Activated CD4-positive, alpha-beta T cell treated with anti-CD3 and anti-CD28 coated beads, Interleukin-2, amount 50 U/mL, for 48 hours (primary cell): ENCODE measurements at regions not wholly inside any gene's neighbourhood (a gene's known extent, or its start where the extent isn't known, plus 50 kb on each side); places are given as distances from the start of the nearest gene placed in this dataset.
"Not testable (repeated sequence)": the region's sequence is repeated elsewhere in the genome, so short reads cannot be mapped to it uniquely, and the experiment has no call there.

Source experiments
- DNase-seq, 2 experiments: peaks; one replicate each; pipeline ENCODE4 v3.0.0-alpha.2; 2020

DNA sequence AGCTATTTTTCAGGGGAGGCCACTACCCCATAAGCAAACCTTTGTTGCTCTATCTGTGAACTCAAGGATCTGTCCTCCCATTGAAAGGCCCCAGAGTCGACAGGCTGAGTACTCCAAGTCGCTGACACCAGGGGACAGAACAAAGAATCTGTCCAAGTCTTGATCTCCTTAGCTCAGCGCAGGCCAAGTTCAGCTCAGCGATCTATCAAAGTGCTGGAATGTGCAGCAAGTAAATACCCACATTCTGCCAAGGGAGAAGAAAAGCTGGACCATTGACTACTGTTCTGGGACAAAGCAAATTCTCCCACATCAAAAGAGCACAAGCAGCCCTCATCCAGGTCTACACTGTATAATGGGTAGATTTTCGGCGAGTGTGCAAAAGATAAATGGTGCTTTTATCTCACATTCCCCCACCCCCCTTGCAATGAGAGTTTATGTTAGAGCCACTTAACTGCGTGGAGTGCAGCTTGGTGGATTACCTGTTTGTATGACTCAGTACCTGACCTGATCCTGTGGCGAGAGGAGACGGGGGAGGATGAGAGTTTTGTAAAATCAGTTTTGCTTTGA, 391.7 kb upstream of the SGCG start:
- no peak for DNase-seq

DNA sequence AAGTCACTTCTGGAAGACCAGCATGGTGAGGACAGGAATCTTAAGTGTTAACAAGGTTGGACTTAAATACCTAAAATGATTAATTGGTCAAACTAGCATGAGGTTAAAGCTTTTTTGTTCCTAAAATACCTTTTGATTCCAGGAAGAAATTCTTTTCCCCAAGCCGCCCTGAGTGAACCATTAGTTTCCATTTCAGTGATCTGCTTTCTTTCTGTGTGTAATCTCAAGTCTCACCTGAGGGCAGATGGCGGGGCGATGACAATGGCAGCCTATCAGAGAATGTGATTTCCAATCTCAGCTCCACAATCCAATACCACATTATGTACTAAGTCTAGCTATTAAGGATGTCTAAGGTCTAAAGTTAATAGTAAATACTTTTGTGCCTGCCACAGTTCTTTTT, 390.9 kb upstream of the SGCG start:
- DNase-seq: no peak

DNA sequence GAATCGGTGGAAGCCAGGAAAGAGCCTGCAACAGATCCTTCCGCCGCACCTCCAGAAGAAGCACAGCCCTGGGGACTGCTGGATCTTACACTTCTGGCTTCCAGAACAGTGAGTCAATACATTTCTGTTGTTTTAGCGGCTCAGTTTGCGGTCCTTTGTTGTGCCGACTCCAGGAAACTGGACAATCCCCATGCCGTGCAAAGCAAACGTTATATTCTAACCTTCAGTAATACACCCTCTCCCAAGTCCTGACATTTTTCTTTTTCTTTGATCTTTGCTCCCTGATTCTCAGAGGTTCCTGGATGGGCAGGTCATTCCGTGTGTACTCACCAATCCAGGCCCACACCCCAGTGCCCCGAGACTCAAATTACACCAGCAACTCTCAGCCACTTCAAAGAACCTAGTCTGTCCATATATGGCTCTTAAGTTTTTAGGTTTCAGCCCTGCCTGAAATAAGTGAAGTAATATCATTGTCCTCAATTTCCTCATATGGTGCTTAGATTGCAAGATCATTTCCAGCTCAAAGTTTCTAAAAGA, 387.1 kb upstream of the SGCG start:
- DNase-seq: no peak

DNA sequence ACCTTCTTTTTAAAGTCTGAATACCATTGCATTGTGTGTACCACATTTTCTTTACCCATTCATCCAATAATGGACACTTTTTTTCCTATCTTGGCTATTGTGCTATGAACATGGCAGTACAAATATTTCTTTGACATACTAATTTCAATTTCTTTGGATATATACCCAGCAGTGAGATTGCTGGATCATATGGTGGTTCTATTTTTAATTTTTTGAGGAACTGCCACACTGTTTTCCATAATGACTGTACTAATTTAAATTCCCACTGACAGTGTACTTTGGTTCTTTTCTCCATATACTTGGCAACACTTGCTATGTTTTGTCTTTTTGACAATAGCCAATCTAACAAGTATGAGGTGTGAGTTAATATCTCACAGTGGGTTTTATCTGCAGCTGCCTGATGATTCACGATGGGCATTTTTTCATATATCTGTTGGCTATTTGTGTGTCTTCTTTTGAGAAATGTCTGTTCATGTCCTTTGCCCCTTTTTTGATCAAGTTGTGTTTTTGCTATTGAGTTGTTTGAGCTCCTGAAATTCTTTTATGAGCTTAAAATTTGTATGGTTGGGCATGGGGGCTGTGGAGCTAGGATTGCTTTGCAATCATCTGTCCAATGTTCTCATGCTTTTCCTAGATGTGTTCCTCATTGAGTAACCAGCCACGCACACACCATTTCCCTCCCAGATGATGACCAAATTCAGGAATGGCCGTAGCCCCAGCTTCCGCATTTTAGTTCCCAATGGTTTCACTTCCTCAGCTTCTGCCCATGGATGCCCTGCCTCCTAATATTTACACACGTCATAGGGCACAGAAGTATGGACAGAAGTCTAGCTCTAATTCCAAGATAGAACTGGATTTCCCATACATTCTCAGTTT, 380.0 kb upstream of the SGCG start:
- DNase-seq: no peak

DNA sequence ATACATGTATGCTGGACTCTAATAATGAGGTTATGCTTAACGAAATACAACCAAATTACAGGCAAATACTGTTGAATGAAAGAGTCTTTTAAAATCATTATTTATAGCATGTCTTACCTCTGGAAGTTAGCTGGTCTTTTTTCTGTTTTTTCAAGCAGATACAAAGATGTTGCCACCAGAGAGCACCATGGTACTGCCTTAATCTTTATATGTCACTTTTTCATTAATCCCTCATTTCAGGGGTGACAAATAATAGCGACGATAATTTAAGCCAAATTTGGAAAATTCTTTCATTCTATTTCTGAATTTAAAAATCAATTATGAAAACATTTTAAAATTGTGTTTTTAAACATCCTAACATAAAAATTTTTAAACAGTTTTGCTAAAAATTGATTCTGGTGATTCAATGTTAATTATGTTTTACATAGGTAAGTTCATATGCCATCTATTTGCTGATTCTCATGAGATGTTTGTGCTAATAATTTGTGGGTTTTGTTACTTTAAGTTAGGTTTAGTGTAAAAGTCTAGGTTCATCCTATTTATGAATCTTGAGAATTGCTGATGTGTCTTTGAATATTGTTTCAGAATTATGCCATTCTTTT, 379.3 kb upstream of the SGCG start:
- DNase-seq: no peak

DNA sequence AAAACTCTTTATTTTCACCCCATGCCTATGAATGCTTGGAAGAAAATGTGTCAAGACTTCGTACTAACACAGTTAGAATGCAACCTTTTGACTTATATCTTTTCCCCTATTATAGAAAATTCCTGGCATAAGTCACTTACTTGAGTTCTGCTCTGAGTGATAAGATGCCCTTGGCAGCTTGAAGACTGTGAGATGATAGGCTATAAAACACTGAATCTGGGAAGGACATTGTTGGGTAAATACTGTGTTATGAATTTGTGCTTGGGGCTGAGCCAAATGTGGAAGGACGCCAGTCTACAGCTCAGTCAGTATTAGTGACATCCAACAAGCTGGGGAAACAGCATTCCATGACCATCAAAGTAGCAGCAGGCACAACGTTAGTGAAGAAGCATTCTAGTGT, 368.0 kb upstream of the SGCG start:
- DNase-seq: no peak

DNA sequence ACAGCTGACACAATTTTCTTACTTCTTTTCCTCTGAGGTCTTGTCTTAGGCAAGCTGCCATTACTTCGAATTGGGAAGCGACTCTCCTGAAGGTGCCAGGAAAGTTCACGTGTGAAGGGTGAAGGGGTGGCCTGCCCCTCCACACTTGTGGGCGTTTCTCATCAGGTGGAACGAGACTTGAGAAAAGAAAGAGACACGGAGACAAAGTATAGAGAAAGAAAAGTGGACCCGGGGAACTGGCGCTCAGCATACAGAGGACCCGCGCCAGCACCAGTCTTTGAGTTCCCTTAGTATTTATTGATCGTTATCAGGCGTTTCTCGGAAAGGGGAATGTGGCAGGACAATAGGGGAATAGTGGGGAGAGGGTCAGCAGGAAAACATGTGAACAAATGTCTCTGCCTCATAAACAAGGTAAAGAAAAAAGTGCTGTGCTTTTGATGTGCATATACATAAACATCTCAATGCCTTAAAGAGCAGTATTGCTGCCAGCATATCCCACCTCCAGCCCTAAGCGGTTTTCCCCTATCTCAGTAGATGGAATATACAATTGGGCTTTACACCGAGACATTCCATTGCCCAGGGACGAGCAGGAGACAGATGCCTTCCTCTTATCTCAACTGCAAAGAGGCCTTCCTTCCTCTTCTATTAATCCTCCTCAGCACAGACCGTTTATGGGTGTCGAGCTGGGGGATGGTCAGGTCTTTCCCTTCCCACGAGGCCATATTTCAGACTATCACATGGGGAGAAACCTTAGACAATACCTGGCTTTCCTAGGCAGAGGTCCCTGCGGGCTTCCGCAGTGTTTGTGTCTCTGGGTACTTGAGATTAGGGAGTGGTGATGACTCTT, 367.0 kb upstream of the SGCG start:
- DNase-seq: not testable (repeated sequence)

DNA sequence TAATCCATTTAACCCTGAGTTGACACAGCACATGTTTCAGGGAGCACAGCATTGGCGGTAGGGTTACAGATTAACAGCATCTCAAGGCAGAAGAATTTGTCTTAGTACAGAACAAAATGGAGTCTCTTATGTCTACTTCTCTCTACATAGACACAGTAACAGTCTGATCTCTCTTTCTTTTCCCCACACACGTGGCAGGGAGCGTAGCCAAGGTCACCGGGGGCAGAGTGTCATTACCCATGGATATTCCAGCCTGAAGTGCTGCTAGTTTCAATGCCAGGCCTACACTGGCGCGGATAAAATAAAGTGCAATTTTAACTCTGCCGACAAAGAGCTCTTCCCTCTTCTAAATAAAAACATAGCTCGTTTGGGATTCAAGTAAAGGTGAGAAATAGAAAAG, 366.3 kb upstream of the SGCG start:
- not testable (repeated sequence) for DNase-seq

DNA sequence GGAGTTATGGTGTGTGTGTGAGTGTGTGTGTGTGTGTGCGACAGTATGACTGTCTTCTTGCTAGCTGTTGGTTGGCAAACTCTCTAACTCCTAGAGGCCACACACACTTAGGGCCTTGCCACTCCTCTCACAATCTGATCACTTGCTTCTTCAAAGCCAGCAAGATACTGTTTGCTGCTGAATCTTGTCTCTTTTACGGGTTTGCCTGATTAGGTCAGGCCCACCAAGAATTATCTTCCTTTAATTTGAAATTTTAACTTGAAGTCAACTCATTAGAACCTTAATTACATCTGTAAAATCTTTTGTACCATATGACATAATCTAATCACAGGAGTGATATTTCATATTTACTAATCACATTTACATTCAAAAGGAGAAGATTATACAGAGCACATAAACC, 359.2 kb upstream of the SGCG start:
- DNase-seq: no peak

DNA sequence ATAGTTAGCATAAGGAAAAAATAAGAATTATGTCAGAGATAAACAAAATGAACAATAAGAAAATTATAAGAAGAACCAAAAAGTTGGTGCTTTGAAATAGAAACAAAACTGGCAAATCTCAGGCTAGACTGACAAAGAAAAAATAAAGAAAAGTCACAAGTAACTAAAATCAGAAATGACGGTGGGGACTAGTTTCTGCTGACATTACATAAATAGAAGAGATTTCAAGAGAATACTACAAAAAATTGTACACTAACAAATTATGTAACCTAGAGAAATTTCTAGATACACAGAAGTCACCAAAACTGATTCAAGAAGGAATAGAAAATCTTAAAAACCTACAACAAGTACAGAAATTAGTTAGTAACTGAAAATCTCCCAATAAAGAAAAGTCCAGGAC, 355.6 kb upstream of the SGCG start:
- no peak for DNase-seq

DNA sequence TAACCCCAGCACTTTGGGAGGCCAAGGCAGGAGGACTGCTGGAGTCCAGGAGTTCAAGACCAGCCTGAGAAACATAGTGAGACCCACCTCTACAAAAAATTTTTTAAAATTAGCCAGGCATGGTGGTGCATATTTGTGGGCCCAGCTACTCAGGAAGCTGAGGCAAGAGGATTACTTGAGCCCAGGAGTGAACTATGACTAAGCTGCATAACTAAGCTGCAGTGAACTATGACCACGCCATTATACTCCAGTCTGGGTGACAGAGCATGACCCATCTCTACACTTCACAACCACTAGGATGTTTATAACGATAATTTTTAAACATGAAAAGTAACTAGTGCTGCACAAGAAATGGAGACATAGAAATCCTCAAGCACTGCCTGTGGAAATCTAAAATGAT, 352.7 kb upstream of the SGCG start:
- DNase-seq: no peak

DNA sequence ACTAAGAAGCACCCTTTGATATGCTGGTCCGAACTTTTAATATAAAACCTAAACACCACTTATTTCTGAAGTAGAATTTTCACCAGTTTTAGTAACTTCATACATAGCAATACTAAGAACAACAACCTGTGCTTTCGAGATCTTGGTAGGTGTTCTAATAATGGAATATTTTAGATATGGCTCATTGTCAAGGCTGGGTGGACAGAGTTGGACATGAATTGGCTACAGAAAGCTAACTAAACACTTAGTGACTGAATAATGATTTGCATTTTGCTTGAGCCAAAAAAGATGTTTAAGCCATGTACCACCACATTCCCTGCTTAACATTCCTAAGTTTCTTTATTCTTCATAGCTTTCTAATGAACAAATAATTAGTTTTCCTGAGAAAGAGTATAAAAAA, 344.3 kb upstream of the SGCG start:
- DNase-seq: no peak

DNA sequence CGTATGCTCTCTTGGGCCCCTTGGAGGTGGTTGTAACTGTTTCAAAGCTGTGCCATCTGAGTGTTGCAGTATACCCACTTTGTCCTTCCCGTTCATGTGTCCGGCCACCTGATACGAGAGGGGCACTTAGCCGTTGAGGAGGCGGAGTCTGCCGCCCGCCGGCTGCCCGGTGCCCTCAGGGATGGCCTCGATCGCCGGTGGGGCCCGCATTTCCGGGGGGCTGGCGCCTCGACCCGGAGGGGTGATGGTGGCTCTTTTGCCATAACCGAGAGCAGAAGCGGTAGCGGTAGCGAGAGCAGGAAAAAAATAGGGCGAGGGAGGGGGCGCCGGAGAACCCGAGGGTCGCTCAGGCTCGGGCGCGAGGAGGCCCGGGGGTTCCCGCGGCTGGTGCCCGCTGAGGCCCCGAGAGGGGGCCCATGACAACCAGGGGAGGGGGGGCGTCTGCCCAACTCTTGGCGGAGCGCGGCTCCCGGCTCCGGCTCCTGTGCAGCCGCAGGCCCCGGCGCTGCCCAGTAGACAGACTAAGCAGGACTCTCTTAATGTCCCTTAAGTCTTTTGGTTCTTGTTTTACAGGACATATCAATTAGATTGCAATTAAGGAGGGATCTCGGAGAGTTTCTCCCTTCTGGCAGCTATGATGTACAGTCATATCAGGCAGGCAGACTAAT, 342.7 kb upstream of the SGCG start:
- no peak for DNase-seq

DNA sequence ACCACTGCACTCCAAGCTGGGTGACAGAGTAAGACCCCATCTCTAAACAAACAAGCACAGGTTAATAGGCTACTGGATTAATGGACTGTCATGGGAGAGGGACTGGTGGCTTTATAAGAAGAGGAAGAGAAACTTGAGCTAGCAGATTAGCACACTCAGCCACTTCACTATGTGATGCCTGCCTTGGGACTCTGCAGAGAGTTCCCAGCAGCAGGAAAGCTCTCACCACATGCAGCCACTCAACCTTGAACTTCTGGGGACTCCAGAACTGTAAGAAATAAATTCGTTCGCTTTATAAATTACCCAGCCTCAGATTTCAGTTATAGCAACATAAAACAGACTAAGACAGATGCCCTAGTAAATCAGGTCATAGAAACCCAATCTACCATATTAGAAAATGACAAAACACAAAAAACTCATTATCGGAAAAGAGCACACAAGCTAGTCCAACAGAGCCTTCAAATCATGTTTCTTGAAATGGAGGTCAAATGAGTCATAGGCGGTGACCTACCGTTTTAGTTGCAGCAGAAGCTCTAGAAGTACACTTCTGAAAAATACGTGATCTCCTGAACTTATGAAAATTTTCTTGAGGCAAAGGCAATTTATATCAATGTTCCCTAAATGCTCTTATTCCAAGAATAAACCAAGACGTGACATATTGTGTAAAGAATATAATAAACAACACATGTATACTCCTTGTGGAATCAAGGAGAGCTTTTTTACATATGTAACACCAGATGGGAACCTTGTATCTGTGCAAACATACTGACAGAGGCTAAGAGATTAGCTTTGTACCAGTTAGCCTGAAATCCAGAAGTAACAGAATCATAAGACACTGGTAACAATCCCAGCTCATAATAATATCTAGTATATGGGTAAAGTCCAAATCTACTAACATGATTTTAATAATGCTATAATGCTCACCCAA, 340.9 kb upstream of the SGCG start:
- DNase-seq: no peak

DNA sequence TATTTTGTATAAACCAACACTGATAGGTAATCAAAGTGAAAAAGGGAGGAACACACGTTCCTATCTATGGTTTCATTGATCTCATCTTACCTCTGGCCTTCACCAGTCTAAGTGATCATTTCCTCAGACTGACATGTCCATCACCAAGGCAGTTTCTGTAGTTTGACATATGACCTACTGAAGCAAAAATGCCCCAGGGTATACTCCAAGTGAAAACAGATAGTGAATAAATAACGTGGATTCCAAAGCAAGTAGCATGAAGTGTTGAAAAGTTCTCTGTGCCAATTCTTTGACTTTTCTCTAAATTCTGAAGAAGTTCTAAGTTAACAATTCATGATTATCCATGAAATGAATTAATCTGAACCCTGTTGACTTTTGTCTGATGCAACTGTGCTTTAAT, 334.2 kb upstream of the SGCG start:
- DNase-seq: no peak

DNA sequence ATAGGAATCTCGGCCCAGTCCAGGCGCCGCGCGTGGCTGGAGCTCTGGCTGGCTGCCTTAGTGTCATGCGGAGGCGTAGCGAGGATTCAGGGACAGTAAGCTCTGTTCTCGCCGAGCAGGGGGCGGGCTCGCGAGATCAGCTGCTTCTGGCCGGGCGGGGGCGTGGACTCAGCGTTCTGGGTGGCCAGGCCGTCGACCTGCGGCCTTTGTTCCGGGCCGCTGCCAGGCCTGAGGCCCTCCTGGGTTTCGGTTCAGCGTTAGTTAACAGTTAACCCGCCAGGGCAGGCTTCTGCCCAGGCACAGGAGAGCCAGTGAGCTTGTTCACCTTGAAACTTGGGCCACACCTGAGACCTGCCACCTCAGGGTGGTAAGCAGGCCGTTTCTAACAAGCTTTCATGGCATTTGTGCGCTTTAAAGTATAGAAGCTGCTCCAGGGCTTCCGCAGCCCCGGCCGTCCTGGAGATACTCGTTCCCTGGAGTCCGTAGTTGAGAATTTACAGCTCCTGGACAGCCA, 332.2 kb upstream of the SGCG start:
- no peak for DNase-seq

DNA sequence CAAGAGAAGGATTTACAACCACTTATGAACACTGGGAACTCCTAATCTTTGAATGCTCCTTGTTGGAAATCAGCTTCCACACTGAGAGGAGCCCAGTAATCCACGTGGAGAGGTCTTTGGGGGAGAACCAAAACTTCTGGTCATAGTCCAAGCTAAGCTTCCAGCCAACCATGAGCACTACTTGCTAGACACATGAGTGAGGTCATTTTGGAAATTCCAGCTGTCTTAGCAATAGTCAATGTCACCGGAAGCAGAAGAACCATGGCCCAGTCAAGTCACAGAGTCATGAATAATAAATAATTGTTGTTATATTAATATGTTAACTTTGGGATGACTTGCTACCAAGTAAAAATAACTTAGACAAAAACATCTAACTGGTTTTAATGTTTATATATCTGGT, 324.9 kb upstream of the SGCG start:
- no peak for DNase-seq

DNA sequence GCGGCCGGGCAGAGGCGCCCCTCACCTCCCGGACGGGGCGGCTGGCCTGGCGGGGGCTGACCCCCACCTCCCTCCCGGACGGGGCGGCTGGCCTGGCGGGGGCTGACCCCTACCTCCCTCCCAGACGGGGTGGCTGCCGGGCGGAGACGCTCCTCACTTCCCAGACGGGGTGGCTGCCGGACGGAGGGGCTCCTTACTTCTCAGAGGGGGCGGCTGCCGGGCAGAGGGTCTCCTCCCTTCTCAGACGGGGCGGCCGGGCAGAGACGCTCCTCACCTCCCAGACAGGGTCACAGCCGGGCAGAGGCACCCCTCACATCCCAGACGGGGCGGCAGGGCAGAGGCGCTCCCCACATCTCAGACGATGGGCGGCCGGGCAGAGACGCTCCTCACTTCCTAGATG, 321.8 kb upstream of the SGCG start:
- DNase-seq: not testable (repeated sequence)

DNA sequence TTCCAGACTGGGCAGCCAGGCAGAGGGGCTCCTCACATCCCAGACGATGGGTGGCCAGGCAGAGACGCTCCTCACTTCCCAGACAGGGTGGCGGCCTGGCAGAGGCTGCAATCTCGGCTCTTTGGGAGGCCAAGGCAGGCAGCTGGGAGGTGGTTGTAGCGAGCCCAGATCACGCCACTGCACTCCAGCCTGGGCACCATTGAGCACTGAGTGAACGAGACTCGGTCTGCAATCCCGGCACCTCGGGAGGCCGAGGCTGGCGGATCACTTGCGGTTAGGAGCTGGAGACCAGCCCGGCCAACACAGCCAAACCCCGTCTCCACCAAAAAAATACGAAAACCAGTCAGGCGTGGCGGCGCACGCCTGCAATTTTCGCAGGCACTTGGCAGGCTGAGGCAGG, 321.4 kb upstream of the SGCG start:
- not testable (repeated sequence) for DNase-seq

DNA sequence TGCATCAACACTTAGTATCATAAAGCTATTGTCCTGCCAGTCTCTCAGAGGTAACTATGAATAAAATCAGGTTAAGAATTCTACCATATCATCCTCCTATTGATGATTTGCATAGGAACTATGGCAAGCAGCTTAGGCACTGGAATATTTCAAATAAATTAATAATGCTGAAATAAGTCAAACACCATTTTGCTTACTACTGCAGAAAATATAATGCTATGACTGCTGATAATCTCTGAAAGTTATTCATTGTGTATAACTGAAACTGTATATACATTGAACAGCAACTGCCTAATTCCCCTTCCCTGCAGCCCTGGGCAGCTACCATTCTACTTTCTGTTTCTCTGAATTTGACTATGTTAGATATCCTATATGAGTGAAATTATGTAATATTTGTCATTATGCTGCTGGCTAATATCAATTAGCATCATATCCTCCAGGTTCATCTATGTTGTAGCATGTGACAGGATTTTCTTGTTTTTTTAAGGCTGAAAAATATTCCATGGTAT, 318.8 kb upstream of the SGCG start:
- DNase-seq: no peak

DNA sequence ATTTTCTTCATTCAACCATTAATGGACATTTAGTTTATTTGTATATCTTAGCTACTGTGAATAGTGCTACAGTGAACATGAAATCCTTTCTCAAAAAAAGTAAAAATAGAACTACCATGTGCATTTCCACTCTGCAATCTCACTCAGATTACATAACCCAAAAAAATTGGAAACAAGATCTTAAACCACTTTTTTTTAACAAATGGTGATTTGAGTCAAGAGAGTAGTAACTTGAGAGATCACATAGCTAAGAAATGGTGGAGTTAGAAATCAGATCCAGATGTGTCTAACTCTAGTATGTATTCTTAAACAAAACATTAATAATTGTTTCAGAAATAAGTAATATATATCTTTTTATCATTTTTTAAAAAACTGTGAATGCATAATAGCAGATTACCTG, 318.3 kb upstream of the SGCG start:
- DNase-seq: no peak
